Stimulated activated CD4-positive, alpha-beta T cell treated with anti-CD3 and anti-CD28 coated beads, TNF-alpha, amount 100 ng/mL, for 1 hour (primary cell): ENCODE measurements at regions not wholly inside any gene's neighbourhood (a gene's known extent, or its start where the extent isn't known, plus 50 kb on each side); places are given as distances from the start of the nearest gene placed in this dataset.

ENCODE experiments used
- DNase-seq, 3 donors: peaks; one replicate each; pipeline ENCODE4 v3.0.0-alpha.2; 2020; ENCODE audit warnings: low read depth in 3 of 3, low spot score in 1 of 3

DNA sequence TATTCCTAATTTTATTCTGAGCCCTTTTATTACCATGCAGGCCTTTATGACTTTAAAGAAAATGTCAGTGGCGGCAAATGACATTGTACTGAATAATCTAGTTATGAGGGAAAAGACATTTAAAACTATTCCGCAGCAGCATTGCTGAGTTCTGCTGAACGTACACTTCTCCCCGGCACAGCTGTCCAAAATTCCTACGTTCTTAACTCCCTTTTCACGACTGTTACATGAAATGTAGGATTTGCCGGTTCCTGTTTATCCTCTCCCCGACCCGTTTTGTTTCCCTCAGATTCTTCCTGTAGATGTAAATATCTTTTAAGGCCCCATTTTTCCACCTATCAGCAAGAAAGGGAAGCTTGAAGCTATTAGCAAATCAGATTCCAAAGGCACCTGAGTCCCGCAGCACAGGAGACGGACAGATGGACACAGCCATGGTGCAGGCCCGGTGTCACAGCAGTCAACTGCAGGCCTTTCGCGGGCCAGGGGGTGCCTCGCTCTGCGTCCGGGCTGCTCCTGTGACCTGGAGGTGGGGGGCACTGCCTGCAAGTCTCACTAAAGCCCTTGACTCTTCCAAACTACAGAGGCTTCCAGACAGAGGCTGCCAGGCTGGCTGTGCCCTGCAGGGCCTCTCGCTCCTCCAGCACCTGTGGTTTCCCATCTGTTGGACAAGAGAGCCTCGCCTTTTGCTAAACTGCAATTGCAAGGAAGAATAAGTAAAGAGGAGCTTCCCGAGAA, 485.0 kb upstream of the MGMT start:
- no peak for DNase-seq

DNA sequence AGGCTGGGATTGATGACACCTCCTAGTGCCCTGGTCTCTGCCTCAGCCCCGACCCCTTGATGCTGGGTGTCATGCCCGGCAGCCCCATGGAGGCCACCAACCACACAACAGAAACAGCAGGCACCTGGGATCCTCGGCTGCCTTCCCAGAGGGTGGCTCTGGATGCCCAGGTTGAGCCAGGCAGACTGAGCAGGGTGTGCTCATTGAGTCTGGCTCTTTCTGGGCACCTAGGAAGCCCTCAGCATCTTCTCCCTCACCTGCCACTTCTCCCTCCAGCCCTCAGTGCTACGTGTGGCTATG, 484.5 kb upstream of the MGMT start:
- DNase-seq: no peak

DNA sequence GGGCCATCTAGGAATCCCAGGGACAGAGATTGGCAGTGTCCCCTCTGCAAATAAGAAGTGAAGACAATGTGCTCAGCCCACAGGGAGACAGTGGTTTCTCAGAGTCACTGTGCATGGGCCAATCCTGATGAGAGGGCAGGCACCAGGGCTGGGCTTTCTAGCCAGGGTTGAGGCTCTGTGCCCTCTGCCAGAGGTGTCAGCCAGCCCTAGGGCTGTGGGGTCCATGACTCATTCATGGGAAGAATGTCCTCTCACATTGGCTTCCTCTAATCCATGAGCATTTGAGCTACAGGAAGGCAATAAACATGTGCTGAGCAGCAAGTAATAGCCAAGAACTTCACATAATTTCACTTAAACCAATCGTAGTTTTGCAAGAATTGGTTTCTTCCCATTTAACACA, 482.0 kb upstream of the MGMT start:
- DNase-seq: no peak

DNA sequence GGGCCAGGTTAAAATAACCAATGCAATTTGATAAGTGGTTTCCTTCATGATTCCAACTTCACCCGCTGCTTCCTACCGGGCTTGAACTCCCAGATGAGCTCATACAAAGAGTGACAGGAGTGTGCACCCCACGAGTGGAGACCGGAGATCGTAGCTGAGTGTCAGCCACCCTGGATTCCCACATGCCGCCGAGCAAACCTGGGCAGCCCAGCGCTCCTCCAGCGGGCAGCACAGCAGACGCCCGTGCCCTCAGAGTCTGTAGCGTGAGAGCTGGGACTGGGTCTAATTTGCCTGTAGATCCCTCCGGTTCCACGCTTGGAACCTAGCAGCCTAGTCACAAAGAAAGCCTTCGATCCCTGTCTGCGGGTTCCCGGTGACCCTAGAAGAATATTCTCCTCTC, 476.1 kb upstream of the MGMT start:
- DNase-seq: no peak

DNA sequence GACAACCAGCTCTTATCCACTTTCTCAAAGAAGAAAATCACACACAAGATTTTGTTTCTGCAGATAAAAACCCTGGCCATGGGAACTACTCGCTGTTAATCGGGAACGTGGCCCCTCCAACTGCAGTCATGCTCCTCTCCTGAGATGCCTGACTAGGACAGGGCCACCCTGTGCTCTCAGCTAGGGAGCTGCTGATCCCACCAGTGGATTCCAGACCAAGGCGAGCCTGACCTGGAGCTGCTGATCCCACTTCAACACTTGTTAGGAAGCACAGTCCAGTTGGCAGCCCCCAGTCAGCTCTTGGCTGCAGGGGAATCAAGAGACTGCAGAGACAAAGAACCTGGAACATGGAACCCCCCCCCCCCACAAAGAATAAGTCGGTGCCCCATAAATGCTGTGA, 474.3 kb upstream of the MGMT start:
- no peak for DNase-seq

DNA sequence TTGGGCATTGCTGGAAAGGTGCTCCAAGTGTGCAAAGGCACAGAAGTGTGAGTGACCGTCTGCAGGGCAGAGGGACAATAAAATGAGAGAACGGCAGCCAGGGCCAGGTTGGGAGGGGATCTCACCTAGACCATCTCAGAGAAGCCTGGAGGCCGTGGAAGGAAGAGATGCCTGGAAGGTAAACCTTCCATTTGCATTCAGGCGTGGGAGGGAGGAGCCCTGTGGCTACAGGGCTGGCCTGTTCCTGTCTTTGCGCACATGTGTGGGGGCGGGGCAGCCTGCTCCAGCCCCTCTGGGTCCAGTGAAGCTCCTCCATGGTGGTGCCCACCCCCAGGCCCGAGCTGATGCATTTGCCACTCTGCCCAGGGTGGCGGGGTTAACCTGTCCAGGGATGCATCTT, 473.6 kb upstream of the MGMT start:
- DNase-seq: no peak

DNA sequence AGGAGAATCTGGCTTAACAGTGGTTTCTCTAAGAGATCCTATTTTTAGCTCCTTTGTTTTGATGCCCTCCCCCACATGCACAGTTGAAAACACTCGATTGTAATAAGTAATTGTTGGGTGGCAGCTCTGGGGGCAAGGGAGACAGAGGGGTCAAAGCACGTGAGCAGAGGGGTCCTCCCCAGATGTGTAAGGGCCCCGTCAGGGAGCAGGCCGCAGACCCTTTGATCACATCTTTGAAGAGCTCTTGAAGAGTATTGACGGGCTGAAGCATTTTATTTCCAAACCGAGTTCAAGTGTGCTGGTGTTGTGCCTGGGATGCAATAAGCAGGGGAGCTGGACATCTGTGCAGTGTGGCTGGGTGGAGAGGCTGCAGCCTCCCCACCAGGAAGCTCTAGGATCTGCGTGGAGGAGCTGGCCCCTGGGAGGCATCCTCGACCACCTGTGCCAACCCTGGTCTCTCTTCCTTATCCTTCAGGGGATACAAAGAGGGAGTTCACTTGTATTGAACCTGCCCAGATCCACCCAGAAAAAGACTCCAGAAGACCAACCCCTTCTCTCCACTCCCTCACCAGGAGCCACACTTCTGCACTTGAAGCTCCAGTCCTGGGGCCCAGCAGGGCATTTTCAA, 473.0 kb upstream of the MGMT start:
- no peak for DNase-seq

DNA sequence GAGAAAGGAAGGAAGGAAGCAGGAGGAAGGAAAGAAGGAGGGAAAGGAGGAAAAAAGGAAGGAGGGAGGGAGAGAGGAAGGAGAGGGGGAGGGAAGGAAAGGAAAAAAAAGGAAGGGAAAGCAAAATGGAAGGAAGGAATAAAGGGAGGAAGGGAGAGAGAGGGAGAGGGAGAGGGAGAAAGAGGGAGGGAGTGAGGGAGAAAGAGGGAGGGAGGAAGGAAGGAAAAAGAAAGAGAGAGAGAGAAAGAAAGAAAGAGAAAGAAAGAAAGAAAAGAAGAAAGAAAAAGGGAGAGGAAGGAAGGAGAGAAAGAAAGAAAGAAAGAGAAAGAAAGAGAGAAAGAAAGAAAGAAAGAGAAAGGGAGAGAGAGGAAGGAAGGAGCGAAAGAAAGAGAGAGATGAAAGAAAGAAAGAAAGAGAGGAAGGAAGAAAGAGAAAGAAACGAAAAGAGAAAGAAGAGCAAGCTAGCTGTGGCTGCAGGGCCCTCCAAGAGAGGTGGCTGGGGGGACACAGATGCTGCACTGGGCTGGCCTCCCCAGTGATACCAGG, 472.4 kb upstream of the MGMT start:
- DNase-seq: no peak

DNA sequence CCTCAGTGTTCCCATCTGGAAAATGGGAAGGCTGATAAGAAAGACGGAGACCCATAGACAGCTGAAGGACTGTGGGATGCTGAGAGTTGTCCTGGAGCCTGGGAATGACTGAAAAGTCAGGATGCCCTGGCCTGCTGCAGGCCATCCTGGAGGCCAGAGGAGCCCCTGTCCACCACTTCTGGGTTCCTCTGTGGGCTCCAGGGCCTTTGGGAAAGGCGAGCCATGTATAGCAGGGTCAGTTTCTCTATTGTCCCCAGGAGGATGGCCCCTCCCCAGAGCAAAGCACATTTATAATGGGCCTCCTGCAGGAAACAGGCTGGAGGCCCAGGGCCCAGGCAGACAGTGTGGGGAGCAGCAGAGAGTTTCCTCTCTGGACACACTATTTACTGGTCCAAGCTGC, 471.4 kb upstream of the MGMT start:
- no peak for DNase-seq

DNA sequence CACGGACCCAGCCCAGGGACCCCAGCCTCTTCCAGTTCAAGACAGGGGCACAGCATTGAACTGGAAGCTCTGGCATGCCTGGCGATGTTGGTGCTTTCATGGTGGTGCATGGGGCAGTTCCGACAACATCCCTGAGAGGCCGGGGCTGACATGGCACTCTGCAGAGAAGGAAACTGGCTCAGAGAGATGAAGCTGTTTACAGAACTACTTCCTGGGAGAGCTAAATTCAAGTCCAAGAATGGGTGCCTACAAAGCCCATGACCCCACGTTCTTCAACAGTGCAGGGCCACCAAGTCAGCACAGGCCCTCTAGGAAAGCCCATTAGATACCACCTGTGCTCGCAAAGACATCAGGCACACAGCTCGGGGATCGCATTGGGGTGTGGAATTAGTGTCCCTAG, 470.9 kb upstream of the MGMT start:
- DNase-seq: no peak

DNA sequence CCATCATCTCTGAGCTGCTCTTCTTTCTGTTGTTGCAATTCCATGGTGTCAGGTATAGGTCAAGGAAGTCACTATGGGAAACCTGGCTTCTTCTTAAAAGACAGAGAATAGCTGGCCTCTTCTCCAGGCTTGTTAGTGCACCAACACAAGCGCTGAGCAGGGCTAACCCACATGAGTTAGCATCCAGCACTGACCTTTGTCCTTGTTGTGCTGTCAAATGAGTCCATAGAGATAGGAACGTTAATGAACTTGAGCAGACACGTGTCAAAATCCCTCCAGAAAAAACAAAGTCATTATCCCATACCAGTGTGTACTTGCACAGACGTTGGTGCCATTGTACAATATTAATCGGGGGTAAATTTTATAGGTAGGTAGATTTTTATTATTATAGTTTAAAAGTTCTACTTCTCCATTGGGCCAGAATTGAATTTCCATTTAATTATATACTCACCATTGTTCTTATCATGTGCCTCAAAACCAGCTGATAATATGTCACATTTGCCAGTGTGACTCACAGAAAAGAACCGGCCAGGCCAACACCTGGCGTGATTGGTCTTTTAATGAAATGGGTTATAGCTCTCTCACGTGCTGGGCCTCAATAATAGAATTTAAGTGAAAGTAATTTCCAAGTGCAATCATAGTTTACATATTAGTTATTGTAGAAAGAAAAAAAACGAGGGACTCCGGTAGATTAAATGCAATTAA, 468.8 kb upstream of the MGMT start:
- no peak for DNase-seq

DNA sequence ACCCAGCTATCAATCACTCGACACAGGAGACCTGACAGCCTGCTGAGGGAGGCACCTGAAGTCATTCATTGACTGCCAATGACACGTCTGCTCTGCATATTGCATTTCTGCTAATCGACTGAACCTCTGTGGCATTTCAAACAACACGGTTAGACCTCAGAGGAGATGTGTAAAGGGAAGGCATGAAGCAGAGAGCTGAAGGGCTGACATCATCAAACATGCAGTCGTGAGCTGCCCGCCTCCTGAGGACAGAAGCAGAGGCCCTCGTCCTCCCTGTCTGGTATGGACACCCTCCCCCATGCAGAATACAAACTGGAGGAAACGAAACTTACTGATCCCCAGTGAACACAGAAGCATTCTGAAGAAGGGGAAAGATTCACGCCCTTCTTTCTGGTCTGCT, 462.6 kb upstream of the MGMT start:
- no peak for DNase-seq

DNA sequence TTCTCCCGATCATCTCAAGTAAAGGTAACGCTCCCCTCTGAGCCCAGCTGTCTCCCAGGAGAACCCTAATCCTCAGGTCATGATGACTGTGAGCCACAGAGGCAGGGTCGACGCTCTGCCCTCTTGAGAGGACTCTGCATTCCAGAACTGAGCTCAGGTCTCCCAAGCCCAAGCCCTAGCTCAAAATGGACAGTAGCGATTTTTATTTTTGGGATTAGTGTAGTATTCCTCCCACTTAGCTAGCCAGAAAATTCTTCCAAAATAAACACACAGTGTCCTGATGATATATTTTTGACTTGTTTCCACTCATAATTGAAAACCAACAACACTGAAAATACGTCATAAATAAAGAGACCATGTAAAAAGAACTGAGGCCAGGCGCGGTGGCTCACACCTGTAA, 462.0 kb upstream of the MGMT start:
- DNase-seq: no peak

DNA sequence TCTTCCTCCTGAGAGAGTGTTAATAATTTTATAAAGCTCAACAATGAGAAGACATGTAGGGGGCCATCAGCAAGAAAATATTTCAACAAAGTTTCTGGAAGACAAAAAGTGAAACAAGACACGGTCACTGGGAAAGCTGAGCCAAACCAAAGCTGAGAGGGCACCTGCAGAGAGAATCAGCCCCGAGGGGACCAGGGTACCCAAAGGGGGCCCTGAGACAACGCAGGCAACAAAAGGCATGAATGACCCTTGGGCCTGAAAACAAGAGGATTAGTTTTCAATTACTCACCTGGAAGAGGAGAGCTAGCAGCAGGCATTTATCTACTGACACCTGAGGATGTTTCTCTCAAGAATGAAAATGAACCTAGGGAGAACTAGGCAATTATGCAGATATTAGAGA, 461.2 kb upstream of the MGMT start:
- no peak for DNase-seq

DNA sequence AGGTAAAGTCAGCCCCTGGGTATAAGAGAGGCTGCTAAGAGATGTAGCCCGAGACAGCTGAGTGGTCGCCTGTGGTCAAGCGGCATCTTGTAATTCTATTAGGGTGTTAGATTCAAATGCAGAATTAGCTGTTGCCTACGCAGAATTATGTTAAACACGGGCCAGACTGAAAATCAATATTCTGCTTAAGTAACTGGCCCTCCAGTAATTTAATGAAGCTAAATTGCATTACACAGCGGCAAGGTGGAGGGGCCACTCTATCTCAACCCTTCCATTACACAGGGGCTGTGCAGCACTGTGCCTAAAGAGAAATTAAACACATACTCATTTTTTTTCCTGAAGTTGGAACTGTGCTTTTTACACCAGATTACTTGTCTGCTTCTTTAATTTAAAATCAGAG, 448.5 kb upstream of the MGMT start:
- DNase-seq: no peak

DNA sequence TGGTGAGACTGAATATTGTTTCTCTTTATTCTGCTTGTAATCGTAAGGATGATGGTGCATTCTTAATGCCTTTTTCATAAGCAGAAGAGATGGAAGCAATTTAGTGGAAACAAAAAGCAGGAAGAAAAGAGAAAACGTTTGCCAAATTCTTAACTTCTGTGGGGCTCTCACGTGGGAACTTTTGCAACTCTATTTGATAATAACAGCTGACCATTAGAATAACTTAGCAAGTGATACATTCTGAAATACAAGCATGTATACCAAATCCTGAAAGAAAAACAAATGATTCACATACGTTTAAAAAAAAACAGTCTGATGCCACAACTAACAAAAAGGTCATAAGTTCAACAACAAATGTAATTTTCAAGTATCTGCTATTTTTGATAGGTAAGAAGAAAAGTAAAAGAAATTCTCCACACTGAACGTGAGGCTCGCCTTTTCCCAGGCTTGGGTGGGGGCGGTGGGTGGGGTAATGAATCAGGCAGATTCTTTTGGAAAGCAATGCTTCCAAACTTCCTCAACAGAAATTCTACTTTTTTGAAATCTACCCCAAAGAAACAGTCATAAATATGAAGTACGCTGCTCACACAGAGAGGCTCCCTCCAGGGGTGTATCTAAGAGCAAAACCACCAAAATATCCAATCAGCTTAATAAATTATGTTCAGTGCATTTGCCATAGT, 446.2 kb upstream of the MGMT start:
- no peak for DNase-seq

DNA sequence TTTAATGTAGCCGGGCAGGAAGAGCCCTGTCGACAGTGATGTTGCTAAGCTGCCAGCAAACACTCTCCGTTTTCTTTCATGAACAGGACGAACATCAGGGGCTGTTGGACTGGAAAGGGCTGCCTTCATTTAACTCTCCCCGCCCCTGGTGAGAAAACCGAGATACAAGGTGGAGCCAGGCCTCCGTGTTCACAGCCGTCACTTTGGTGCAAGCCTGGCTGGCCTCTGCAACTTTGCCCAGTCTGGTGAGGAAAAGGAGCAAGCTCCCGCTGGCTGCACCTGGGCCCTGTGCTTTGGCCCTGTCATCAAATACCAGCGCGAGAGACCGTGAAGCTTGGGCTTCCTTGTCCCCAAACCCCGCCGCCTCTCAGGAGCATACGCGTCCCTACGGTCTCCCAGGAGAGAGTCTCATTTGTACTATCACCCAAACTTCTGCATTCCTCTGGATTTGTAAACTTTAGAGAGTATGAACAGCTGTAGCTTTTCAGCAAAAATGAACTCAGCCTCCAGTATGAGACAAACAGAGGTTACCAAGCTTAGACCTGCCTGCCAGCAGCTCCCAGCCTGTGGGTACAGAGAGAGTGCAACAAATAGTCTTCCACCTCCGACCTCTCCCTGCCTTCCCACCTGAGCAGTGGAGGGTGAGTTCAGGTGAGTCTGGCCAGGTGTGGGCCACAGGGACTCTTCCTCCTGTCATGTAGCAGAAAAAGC, 445.3 kb upstream of the MGMT start:
- DNase-seq: no peak

DNA sequence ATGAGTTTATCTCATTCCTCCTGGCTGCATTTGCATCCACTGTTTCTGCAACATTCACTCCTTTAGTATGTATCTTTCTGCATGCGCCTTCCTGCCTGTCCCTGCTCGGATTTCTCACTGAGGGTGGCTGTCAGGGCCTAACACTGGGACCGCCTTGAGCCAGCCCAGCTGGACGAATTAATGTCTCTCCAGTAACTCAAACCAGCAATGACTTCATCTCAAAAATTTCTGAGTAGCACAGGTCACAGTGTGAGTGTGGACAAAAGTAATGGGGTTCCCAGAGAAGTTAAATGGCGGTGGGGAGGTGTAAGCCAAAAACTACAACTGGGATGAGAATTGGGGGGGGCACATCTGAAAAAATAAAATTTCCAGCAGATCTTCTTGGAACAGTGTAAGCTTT, 444.0 kb upstream of the MGMT start:
- DNase-seq: no peak

DNA sequence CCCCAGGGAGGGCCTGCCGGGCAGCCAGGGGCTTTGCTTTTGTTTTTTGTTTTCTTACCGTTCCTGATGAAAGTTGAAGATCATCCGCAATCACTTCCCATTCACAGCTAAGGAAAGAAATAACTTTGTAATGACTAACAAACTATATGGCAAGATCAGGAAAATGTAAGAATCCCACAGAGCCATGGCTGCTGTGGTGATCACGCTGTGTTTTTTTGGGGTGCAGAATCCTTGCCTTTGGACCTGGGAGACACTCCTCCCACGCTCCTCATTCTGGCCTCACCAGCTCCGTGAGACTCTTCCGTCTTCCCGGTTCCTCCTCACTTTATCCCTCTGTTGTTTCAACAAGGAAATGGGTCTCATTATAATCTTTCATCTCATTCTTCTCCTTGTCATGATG, 443.0 kb upstream of the MGMT start:
- no peak for DNase-seq

DNA sequence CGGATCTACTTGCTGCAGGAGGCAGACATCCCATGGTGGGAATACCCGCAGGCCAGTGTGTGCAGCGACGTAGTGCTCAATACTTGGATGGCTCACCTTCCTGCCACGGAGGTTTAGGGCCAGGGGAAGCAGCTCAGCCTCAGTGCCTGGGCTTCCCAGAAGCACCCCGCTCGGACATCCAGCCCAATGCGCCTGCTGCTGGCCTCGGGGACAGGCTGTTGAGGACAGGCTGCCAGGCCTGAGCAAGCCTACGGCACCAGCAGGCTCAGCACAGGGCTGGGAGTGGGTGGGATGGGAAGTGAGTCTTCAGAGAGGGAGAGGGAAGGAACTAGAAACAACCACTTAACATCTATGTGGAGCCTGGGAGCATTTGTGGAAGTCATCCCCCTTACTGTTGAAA, 441.3 kb upstream of the MGMT start:
- no peak for DNase-seq

DNA sequence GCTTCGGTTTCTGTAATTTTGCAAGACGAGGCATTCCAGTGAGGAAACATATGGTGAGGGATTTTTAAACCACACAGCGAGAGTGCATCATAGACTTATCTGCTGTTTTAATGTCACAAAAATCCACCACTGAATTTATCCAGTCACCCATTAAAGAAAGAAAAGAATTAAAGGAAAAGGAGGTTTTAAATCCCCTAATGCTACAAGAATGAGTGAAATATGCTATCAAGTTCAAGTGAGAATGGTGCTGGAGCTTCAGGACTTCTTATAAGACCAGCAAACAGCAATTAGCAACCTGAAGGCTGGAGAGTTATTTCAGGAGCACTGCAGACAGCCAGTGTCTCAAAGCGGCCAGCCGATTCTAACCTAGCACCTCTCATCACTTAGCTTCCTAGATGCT, 439.1 kb upstream of the MGMT start:
- DNase-seq: no peak
